GM12878 (cell line): ENCODE measurements at regions not wholly inside any gene's neighbourhood (a gene's known extent, or its start where the extent isn't known, plus 50 kb on each side); places are given as distances from the start of the nearest gene placed in this dataset.

Experiments
- ATAC-seq: fragments of 200-7000 bp; cut with Tn5 transposase; 3 replicates; pipeline ENCODE4 v1.9.1; 2020; ENCODE audit warnings: mild to moderate bottlenecking, moderate library complexity
- BruUV-seq: library from RNA; stranded (reverse); fragments of 400-500 nt; replicated peaks from 2 replicates; lab custom pipeline; 2021; lab: Mats Ljungman, UMichigan
- CTCF ChIA-PET: fragments of 300-600 bp; sonication (Branson Sonifier 250); formaldehyde crosslinking; extraction: SDS; loops from one replicate; lab custom pipeline; 2021; ENCODE audit warnings: inconsistent platforms; lab: Yijun Ruan, JAX
- POLR2A ChIA-PET: fragments of 350-600 bp; formaldehyde crosslinking; extraction: SDS; loops from one replicate; lab custom pipeline; 2021; ENCODE audit warnings: inconsistent platforms; lab: Charles Lee
- RAD21 ChIA-PET: fragments of 300-600 bp; sonication (Branson Sonifier 250); formaldehyde crosslinking; loops from one replicate; lab custom pipeline; 2023; ENCODE audit warnings: antibody characterized with exemption; ENCODE audit not compliant: unreplicated experiment; lab: Charles Lee
- SMC1A ChIA-PET: fragments of 300-600 bp; sonication (Branson Sonifier 250); formaldehyde crosslinking; loops from one replicate; lab custom pipeline; 2023; ENCODE audit not compliant: unreplicated experiment, uncharacterized antibody; lab: Charles Lee
- DNase-seq: peaks from one replicate; pipeline ENCODE4 v3.0.0-alpha.2; 2011; ENCODE audit warnings: low read depth, low spot score
- FAIRE-seq: peaks from 3 replicates; lab custom pipeline; 2011; peaks lifted over from hg19 to GRCh38; lab: Jason Lieb, UNC
- H2AFZ ChIP-seq: 2 replicates; pipeline ENCODE4 v1.6.0; 2011; ENCODE audit warnings: low read depth, low read length, control low read depth; ENCODE audit not compliant: control insufficient read depth
- H3K27ac ChIP-seq: 2 replicates; pipeline ENCODE4 v1.5.1; 2011; ENCODE audit warnings: control low read depth; ENCODE audit not compliant: control insufficient read depth, insufficient read depth
- H3K27me3 ChIP-seq, 2 experiments: replicated peaks in 1 of 2; 2 replicates each; pipeline versions ENCODE4 v1.6.0 to v1.6.1; 2011; ENCODE audit warnings: low read length in 1 of 2; ENCODE audit not compliant: control insufficient read depth in 2 of 2, insufficient read depth in 2 of 2
- H3K36me3 ChIP-seq, 2 experiments: 2 replicates each; pipeline ENCODE4 v1.5.1; 2011; ENCODE audit warnings: low read length in 1 of 2; ENCODE audit not compliant: control insufficient read depth in 2 of 2, insufficient read depth in 2 of 2
- H3K4me1 ChIP-seq: 2 replicates; pipeline ENCODE4 v1.6.1; 2011; ENCODE audit warnings: mild to moderate bottlenecking, low read length, moderate library complexity, mixed read lengths; ENCODE audit not compliant: control insufficient read depth, insufficient read depth
- H3K4me2 ChIP-seq: 2 replicates; pipeline ENCODE4 v1.6.0; 2011; ENCODE audit warnings: control low read depth; ENCODE audit not compliant: control insufficient read depth, insufficient read depth
- H3K4me3 ChIP-seq: fragments of 200-600 bp; sonication (generic); 2 replicates; pipeline ENCODE4 v1.5.1; 2016
- H3K79me2 ChIP-seq: 2 replicates; pipeline ENCODE4 v1.6.0; 2011; ENCODE audit warnings: low read length; ENCODE audit not compliant: control insufficient read depth, insufficient read depth
- H3K9ac ChIP-seq: 2 replicates; pipeline ENCODE4 v1.8.0; 2011; ENCODE audit warnings: low read length, control low read depth, mixed read lengths; ENCODE audit not compliant: control insufficient read depth, insufficient read depth
- H3K9me3 ChIP-seq: replicated peaks from 3 replicates; pipeline ENCODE4 v1.5.1; 2011; ENCODE audit warnings: mild to moderate bottlenecking, low read length; ENCODE audit not compliant: control insufficient read depth, insufficient read depth
- H4K20me1 ChIP-seq: 2 replicates; pipeline ENCODE4 v1.6.0; 2011; ENCODE audit not compliant: control insufficient read depth, insufficient read depth
- CEBPB ChIP-seq, 2 experiments: fragments of 150-350 bp in 1 of 2; IDR thresholded peaks; 2 replicates each; pipeline ENCODE4 v1.6.1; 2012 to 2014; ENCODE audit warnings: low read depth in 2 of 2, low read length in 2 of 2, borderline replicate concordance in 1 of 2, inconsistent platforms in 1 of 2
- FOXM1 ChIP-seq: IDR thresholded peaks from 2 replicates; pipeline ENCODE4 v1.6.1; 2012; ENCODE audit warnings: low read depth, mild to moderate bottlenecking, inconsistent platforms, low read length, moderate library complexity
- IKZF1 ChIP-seq: fragments of 450-650 bp; conservative IDR thresholded peaks from 2 replicates; pipeline ENCODE4 v1.6.1; 2017; ENCODE audit warnings: antibody characterized with exemption, mild to moderate bottlenecking
- IRF5 ChIP-seq: fragments of 450-650 bp; IDR thresholded peaks from 2 replicates; pipeline ENCODE4 v1.6.1; 2017; ENCODE audit warnings: borderline replicate concordance
- JUNB ChIP-seq: IDR thresholded peaks from 2 replicates; pipeline ENCODE4 v1.6.1; 2016; ENCODE audit warnings: antibody characterized with exemption, mild to moderate bottlenecking
- RBBP5 ChIP-seq: fragments of 200-600 bp; sonication (generic); conservative IDR thresholded peaks from 2 replicates; pipeline ENCODE4 v1.6.1; 2016
- SMAD1 ChIP-seq: fragments of 450-650 bp; IDR thresholded peaks from 2 replicates; pipeline ENCODE4 v1.6.1; 2018; ENCODE audit warnings: mild to moderate bottlenecking, low read depth; ENCODE audit not compliant: partially characterized antibody
- SREBF1 ChIP-seq: IDR thresholded peaks from 2 replicates; pipeline ENCODE4 v1.6.1; 2012; ENCODE audit warnings: mild to moderate bottlenecking, low read length
- TBL1XR1 ChIP-seq: IDR thresholded peaks from 2 replicates; pipeline ENCODE4 v1.6.1; 2012; ENCODE audit warnings: low read depth, low read length, improper control_type of control experiment
- WGBS: methylation state at CpG from one replicate; pipeline ENCODE4 v1.1.6; 2016; ENCODE audit warnings: low lambda C conversion rate; ENCODE audit not compliant: insufficient replicate concordance, insufficient coverage; ENCODE audit errors: missing lambda C conversion rate; 5-methylcytosine and 5-hydroxymethylcytosine counted together
- in situ Hi-C: fragments of 300-500 bp; cut with MboI; formaldehyde crosslinking; loops from 9 replicates; pipeline ENCODE4 v1.14.3; 2018; ENCODE audit warnings: mixed read lengths
- intact Hi-C: fragments of 100-400 bp; cut with micrococcal nuclease; formaldehyde crosslinking; loops from one replicate; pipeline ENCODE4 v1.14.2; 2022; ENCODE audit not compliant: unreplicated experiment

- WGBS = 59% methylated on average over 9 of the region's 9 CpGs
- ATAC-seq = no peak
- POLR2A ChIA-PET = no interaction called here
- no peak for TF ChIP-seq IKZF1
- TF ChIP-seq TBL1XR1 = no peak
- no peak for TF ChIP-seq RBBP5
- no peak for TF ChIP-seq CEBPB (IDR thresholded peaks at IDR 0.05; ENCODE audit: borderline replicate concordance in 1 of 2, low read depth in 2 of 2, low read length in 2 of 2)
- no peak for TF ChIP-seq SMAD1
- TF ChIP-seq, all 136 proteins: peak for 0
- Histone ChIP-seq H3K4me3 (no peak overlapping the region), H3K9ac (no peak overlapping the region), H3K4me1 (no peaks in the 10 kb centered on the region), H3K36me3 (no peaks in the 10 kb centered on the region), H2AFZ (no peak overlapping the region), H4K20me1 (no peaks in the 10 kb centered on the region), H3K27ac (no peak overlapping the region), H3K4me2 (no peak overlapping the region), H3K27me3 (no peaks in the 10 kb centered on the region), H3K9me3 (no peaks in the 10 kb centered on the region; the same call in 2 of the 3 replicates), H3K79me2 (no peaks in the 10 kb centered on the region)
- DNase-seq (no peak), FAIRE-seq (no peak)
- intact Hi-C loops = no loop called here
- SMC1A ChIA-PET = no interaction called here
- no TSS peak for BruUV-seq
- CTCF ChIA-PET = interaction anchor here (1.0 kb wide), 1 partner anchor 13 kb away, joined by 3 read pairs; no protein-coding TSS in a partner anchor
- RAD21 ChIA-PET = no interaction called here
- in situ Hi-C loops = no loop called here
Observed at GRCh38 chr2:7929281-7929680, 752.6 kb upstream of the ID2 start.

GRCh38 chr2:7930800-7931635, 750.8 kb upstream of the ID2 start:
- FAIRE-seq (no peak), DNase-seq (no peak), ATAC-seq (no peak)
- no peak overlapping the region for H3K4me2 ChIP-seq
- 41% methylated on average over 13 of the region's 13 CpGs for WGBS
- no TSS peak for BruUV-seq
- RAD21 ChIA-PET = no interaction called here
- H3K27ac ChIP-seq = no peak overlapping the region
- H3K9ac ChIP-seq = no peak overlapping the region
- intact Hi-C loops (no loop called here), in situ Hi-C loops (no loop called here)
- POLR2A ChIA-PET = no interaction called here
- no peaks in the 10 kb centered on the region for H3K79me2 ChIP-seq
- no peak for TF ChIP-seq SREBF1
- TF ChIP-seq FOXM1 = no peak
- no peak for TF ChIP-seq IRF5
- peak; percentile 37; the same call in 1 of the 2 replicates for TF ChIP-seq JUNB
- H3K9me3 ChIP-seq = no peaks in the 10 kb centered on the region; the same call in 2 of the 3 replicates
- no peaks in the 10 kb centered on the region for H4K20me1 ChIP-seq
- H2AFZ ChIP-seq = no peak overlapping the region
- CTCF ChIA-PET = no interaction called here
- SMC1A ChIA-PET = interaction anchor here (1.1 to 1.7 kb wide), 2 partner anchors 9 to 76 kb away, joined by 3 to 6 read pairs; no protein-coding TSS in a partner anchor
- no peaks in the 10 kb centered on the region for H3K4me1 ChIP-seq
- no peaks in the 10 kb centered on the region for H3K27me3 ChIP-seq
- H3K4me3 ChIP-seq = no peak overlapping the region
- H3K36me3 ChIP-seq = no peaks in the 10 kb centered on the region
